Gastrocnemius medialis (tissue), 4 donors: ENCODE measurements at regions not wholly inside any gene's neighbourhood (a gene's known extent, or its start where the extent isn't known, plus 50 kb on each side); places are given as distances from the start of the nearest gene placed in this dataset.

ENCODE experiments used
- ATAC-seq, 2 donors: fragments of 150-250 bp; one replicate each; pipeline ENCODE4 v1.9.1; 2016
- DNase-seq, 2 donors: peaks; one replicate each; pipeline ENCODE4 v3.0.0-alpha.2; 2019
- H3K27ac ChIP-seq, 4 donors: fragments of 200-600 bp; sonication (generic); 1 replicate in 1 of 4; 2 replicates in 3 of 4; pipeline ENCODE4 v1.5.1; 2016 to 2018; ENCODE audit warnings: mild to moderate bottlenecking in 2 of 4, moderate library complexity in 1 of 4
- H3K27me3 ChIP-seq, 3 donors: fragments of 200-600 bp; sonication (generic) in 2 of 3; 1 replicate in 1 of 3; 2 replicates in 2 of 3; pipeline versions ENCODE4 v1.5.1 to v1.6.0; 2016 to 2019; ENCODE audit warnings: mild to moderate bottlenecking in 1 of 3, moderate library complexity in 1 of 3
- H3K36me3 ChIP-seq, 2 donors: fragments of 200-600 bp; sonication (generic) in 1 of 2; one replicate each; pipeline ENCODE4 v1.5.1; 2017 to 2018
- H3K4me1 ChIP-seq, 2 donors: fragments of 200-600 bp; sonication (generic) in 1 of 2; one replicate each; pipeline ENCODE4 v1.5.1; 2016 to 2017; ENCODE audit warnings: mild to moderate bottlenecking in 2 of 2
- H3K4me3 ChIP-seq, 4 donors: fragments of 200-600 bp; sonication (generic) in 3 of 4; 1 replicate in 1 of 4; 2 replicates in 3 of 4; pipeline ENCODE4 v1.5.1; 2016 to 2019; ENCODE audit warnings: mild to moderate bottlenecking in 2 of 4
- H3K9me3 ChIP-seq, 3 donors: fragments of 200-600 bp; sonication (generic) in 2 of 3; 1 replicate in 1 of 3; 2 replicates in 2 of 3; pipeline ENCODE4 v1.5.1; 2016 to 2019
- POLR2A ChIP-seq, 2 donors: fragments of 450-650 bp; IDR thresholded peaks; one replicate each; pipeline ENCODE4 v1.6.1; 2017; ENCODE audit warnings: antibody characterized with exemption in 2 of 2, mild to moderate bottlenecking in 2 of 2, moderate library complexity in 2 of 2
- in situ Hi-C, 4 donors: fragments of 200-750 bp; cut with MboI; loops; one replicate each; pipeline versions ENCODE4 v1.15.0 to v1.8.0; 2017; ENCODE audit warnings: low sequenced_read_pairs in 4 of 4
- intact Hi-C: fragments of 100-400 bp; cut with DNase I; formaldehyde crosslinking; loops from one replicate; pipeline ENCODE4 v1.15.1; 2023; ENCODE audit warnings: low total_unique reads
- TF ChIP-seq, protein P1 (sequence below), 5 experiments: fragments of 450-650 bp in 3 of 5; fragments of 200-600 bp in 2 of 5; sonication (generic) in 2 of 5; IDR thresholded peaks in 4 of 5; conservative IDR thresholded peaks in 1 of 5; 1 replicate in 4 of 5; 2 replicates in 1 of 5; pipeline ENCODE4 v1.5.1; 2016 to 2019; ENCODE audit warnings: antibody characterized with exemption in 5 of 5, mild to moderate bottlenecking in 3 of 5, moderate library complexity in 3 of 5

DNA sequence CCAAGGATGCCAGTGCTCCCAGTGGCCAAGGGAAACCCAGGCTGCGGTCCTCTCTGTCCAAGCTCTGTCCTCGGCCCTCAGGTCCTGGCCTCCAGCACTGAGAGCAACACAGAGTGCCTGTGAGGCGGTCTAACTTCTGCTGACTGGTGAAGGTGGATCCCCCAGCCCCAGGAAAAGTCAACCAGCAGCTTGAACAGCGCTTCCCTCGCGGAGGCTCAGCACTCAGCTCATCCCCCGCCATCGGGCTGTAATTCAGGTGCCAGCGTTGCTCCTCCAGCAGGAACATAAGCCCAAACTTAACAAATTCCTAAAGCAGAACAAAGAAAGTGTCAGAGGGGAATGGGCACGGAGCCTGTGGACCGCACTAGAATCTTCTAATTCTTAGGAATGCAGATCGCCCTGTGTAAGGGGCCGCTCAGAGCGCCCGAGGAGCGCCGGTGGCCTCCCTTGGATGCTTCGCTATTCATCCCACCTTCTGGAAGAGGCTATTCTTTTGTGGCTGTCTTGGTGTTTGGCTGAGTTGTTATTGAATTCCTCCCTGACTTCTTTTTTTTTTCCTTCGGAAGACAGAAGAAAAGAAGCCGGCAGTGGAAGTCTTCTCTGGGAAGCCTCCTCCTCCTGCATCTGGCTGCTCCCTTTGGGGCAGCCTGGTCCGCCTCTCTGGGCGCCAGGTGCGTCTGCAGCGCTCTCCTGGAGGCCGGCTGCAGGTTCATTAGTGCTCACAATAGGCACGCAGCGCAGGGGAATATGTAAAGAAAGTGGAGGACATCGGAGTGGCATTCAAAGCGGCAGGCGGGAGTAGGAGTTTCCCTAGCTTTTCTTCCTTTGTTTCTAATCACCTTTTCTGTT lies 905.6 kb downstream of the TSN start:
- no peaks in the 10 kb centered on the region for H3K9me3 ChIP-seq
- intact Hi-C loops (no loop called here), in situ Hi-C loops (no loop called here)
- no peaks in the 10 kb centered on the region for H3K36me3 ChIP-seq
- no peak overlapping the region for H3K4me3 ChIP-seq
- TF ChIP-seq POLR2A (IDR thresholded peaks at IDR 0.05) = no peak
- TF ChIP-seq, protein P1, sequence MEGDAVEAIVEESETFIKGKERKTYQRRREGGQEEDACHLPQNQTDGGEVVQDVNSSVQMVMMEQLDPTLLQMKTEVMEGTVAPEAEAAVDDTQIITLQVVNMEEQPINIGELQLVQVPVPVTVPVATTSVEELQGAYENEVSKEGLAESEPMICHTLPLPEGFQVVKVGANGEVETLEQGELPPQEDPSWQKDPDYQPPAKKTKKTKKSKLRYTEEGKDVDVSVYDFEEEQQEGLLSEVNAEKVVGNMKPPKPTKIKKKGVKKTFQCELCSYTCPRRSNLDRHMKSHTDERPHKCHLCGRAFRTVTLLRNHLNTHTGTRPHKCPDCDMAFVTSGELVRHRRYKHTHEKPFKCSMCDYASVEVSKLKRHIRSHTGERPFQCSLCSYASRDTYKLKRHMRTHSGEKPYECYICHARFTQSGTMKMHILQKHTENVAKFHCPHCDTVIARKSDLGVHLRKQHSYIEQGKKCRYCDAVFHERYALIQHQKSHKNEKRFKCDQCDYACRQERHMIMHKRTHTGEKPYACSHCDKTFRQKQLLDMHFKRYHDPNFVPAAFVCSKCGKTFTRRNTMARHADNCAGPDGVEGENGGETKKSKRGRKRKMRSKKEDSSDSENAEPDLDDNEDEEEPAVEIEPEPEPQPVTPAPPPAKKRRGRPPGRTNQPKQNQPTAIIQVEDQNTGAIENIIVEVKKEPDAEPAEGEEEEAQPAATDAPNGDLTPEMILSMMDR (IDR thresholded peaks at IDR 0.05 in 4 of 5, conservative IDR thresholded peaks at IDR 0.05 in 1 of 5) = no peak
- DNase-seq (no peak), ATAC-seq (no peak)
- H3K4me1 ChIP-seq = no peaks in the 10 kb centered on the region
- no peaks in the 10 kb centered on the region for H3K27me3 ChIP-seq
- no peak overlapping the region for H3K27ac ChIP-seq

DNA sequence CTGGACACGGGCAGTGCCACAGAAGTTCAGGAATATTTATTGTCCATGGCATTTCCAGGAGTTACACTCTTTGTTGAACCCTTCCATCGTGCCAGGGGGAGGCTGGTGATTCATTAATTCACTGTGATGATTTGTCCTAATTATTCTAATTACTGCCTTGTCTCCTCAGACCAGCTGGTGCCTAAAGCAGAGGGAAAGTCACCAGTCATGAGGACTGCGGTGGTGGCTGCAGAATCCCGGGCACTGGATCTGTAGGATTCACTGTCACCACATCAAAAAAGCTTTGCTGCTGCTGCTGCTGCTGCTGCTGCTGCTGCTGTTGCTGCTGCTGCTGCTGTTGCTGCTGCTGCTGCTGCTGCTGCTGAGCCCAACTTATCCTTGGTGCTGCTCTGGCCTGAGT lies 908.2 kb downstream of the TSN start:
- Histone ChIP-seq H3K36me3 (no peaks in the 10 kb centered on the region), H3K27me3 (no peaks in the 10 kb centered on the region), H3K4me1 (no peaks in the 10 kb centered on the region), H3K9me3 (no peaks in the 10 kb centered on the region), H3K27ac (no peak overlapping the region), H3K4me3 (no peak overlapping the region)
- intact Hi-C loops = no loop called here
- DNase-seq = no peak
- no peak for ATAC-seq
- in situ Hi-C loops = no loop called here
- TF ChIP-seq, protein P1 (IDR thresholded peaks at IDR 0.05 in 4 of 5, conservative IDR thresholded peaks at IDR 0.05 in 1 of 5) = no peak
- no peak for TF ChIP-seq POLR2A (IDR thresholded peaks at IDR 0.05)

DNA sequence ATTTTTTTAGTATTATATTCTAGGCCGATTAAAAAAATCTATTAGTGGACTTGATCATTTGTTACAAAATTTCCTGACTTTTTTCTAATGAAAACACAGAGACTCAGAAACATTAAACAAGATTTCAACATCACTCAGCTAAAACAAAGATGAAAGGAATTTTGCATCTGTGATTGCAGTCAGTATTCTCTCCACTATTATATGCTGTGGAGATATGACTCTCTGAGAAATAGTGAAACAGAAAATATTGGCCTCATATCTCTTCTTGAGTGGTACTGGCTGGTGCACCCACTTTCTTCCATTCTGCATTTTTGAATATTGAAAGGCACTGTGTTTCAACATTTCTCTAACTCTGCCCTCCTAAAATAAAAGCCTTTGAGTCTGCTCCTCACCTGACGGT lies 914.2 kb downstream of the TSN start:
- H3K27ac ChIP-seq = no peak overlapping the region
- in situ Hi-C loops (no loop called here), intact Hi-C loops (no loop called here)
- H3K4me1 ChIP-seq = no peaks in the 10 kb centered on the region
- no peaks in the 10 kb centered on the region for H3K9me3 ChIP-seq
- H3K36me3 ChIP-seq = no peaks in the 10 kb centered on the region
- DNase-seq (no peak), ATAC-seq (no peak)
- H3K4me3 ChIP-seq = no peak overlapping the region
- no peaks in the 10 kb centered on the region for H3K27me3 ChIP-seq
- TF ChIP-seq POLR2A (IDR thresholded peaks at IDR 0.05) = no peak
- TF ChIP-seq, protein P1 (IDR thresholded peaks at IDR 0.05 in 4 of 5, conservative IDR thresholded peaks at IDR 0.05 in 1 of 5) = no peak

DNA sequence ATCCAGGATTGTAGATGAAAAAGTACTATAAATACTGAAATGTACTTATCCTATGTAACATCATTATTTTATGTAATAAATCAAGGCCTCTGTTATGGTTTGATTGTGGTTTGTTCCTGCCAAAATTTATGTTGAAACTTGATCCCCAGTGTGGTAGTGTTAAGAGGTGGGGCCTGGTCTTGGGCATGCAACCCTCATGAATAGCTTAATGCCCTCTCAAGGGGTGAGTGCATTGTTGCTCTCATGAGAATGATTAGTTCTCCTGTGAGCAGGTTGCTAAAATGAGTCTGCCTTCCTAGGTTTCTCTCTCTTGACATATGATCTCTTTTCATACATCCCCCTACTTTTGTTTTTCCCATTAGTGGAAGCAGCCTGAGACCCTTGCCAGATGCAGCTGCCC lies 915.4 kb downstream of the TSN start:
- no peak overlapping the region for H3K4me3 ChIP-seq
- H3K9me3 ChIP-seq = no peaks in the 10 kb centered on the region
- no peaks in the 10 kb centered on the region for H3K4me1 ChIP-seq
- TF ChIP-seq POLR2A (IDR thresholded peaks at IDR 0.05) = no peak
- TF ChIP-seq, protein P1 (IDR thresholded peaks at IDR 0.05 in 4 of 5, conservative IDR thresholded peaks at IDR 0.05 in 1 of 5) = no peak
- H3K27ac ChIP-seq = no peak overlapping the region
- ATAC-seq (no peak), DNase-seq (no peak)
- no peaks in the 10 kb centered on the region for H3K36me3 ChIP-seq
- in situ Hi-C loops (no loop called here), intact Hi-C loops (no loop called here)
- no peaks in the 10 kb centered on the region for H3K27me3 ChIP-seq

DNA sequence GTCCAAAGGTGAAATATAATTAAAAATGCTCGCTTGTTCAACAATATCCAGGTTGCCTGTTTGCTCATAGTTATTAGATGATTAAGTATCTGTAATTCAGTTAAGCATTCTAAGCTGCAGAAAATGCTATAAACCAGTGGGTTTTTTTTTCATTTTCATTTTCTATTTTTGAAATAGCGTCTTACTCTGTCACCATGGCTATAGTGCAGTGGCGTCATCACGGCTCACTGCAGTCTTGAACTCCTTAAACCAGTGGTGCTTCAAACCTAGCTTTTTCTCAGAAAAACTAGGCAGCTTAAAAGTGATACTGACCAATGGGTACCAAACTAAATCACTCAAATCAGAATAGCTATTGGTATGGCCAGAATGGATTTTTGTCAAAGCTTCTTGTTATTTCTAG lies 925.2 kb downstream of the TSN start:
- no peaks in the 10 kb centered on the region for H3K4me1 ChIP-seq
- in situ Hi-C loops = no loop called here
- no peaks in the 10 kb centered on the region for H3K27me3 ChIP-seq
- DNase-seq (no peak), ATAC-seq (no peak)
- no peaks in the 10 kb centered on the region for H3K9me3 ChIP-seq
- TF ChIP-seq, protein P1 (IDR thresholded peaks at IDR 0.05 in 4 of 5, conservative IDR thresholded peaks at IDR 0.05 in 1 of 5) = no peak
- TF ChIP-seq POLR2A (IDR thresholded peaks at IDR 0.05) = no peak
- no peaks in the 10 kb centered on the region for H3K36me3 ChIP-seq
- intact Hi-C loops = no loop called here
- no peak overlapping the region for H3K4me3 ChIP-seq
- no peak overlapping the region for H3K27ac ChIP-seq
